Stomach (tissue), 8 donors: ENCODE measurements at regions not wholly inside any gene's neighbourhood (a gene's known extent, or its start where the extent isn't known, plus 50 kb on each side); places are given as distances from the start of the nearest gene placed in this dataset.

Experiments used
- DNase-seq, 2 donors: peaks; one replicate each; pipeline versions ENCODE4 v3.0.0 to v3.0.0-alpha.2; 2013 to 2019
- H3K27ac ChIP-seq, 5 donors: fragments of 200-600 bp in 4 of 5; sonication (generic) in 4 of 5; one replicate each; pipeline ENCODE4 v1.5.1; 2013 to 2019; ENCODE audit warnings: mild to moderate bottlenecking in 1 of 5, moderate library complexity in 1 of 5
- H3K27me3 ChIP-seq, 3 donors: fragments of 200-600 bp; sonication (generic); one replicate each; pipeline ENCODE4 v1.5.1; 2017 to 2019; ENCODE audit warnings: mixed run types in 1 of 3
- H3K36me3 ChIP-seq, 4 donors: fragments of 200-600 bp; sonication (generic); 1 replicate in 3 of 4; 2 replicates in 1 of 4; pipeline ENCODE4 v1.5.1; 2016 to 2019
- H3K4me1 ChIP-seq, 4 donors: fragments of 200-600 bp; sonication (generic); one replicate each; pipeline ENCODE4 v1.5.1; 2016 to 2019
- H3K4me3 ChIP-seq, 4 donors: fragments of 200-600 bp; sonication (generic) in 3 of 4; one replicate each; pipeline ENCODE4 v1.5.1; 2016 to 2019; ENCODE audit warnings: mild to moderate bottlenecking in 1 of 4
- H3K9me3 ChIP-seq, 4 donors: fragments of 200-600 bp; sonication (generic); one replicate each; pipeline ENCODE4 v1.5.1; 2016 to 2019
- EP300 ChIP-seq: sonication (generic); formaldehyde crosslinking; IDR thresholded peaks from one replicate; pipeline ENCODE4 v1.6.1; 2017; ENCODE audit warnings: antibody characterized with exemption
- POLR2A ChIP-seq, 4 donors: fragments of 450-650 bp; IDR thresholded peaks; one replicate each; pipeline ENCODE4 v1.6.1; 2016; ENCODE audit warnings: antibody characterized with exemption in 4 of 4, control low read depth in 2 of 4, mild to moderate bottlenecking in 1 of 4, moderate library complexity in 1 of 4
- POLR2AphosphoS5 ChIP-seq, 3 donors: sonication (generic); formaldehyde crosslinking; IDR thresholded peaks; one replicate each; pipeline ENCODE4 v1.6.1; 2016; ENCODE audit warnings: antibody characterized with exemption in 3 of 3
- WGBS, 5 donors: extraction: QIAGEN DNeasy Blood & Tissue Kit in 3 of 5; methylation state at CpG; one replicate each; pipeline versions ENCODE4 v1.1.5 to v1.1.7; 2013 to 2018; 5-methylcytosine and 5-hydroxymethylcytosine counted together
- intact Hi-C: fragments of 100-400 bp; cut with DNase I; formaldehyde crosslinking; loops from one replicate; pipeline ENCODE4 v1.15.1; 2023; ENCODE audit warnings: low total_unique reads
- TF ChIP-seq, protein P1 (sequence below), 7 experiments: fragments of 450-650 bp in 4 of 7; fragments of 200-600 bp in 3 of 7; sonication (generic) in 3 of 7; IDR thresholded peaks; one replicate each; pipeline ENCODE4 v1.5.1; 2016 to 2019; ENCODE audit warnings: antibody characterized with exemption in 7 of 7, control low read depth in 2 of 7, mild to moderate bottlenecking in 1 of 7
- donor health status: healthy with polysubstance abuse.
- donor health status: Bipolar disorder and iron deficiency.
- donor health status: healthy.

DNA sequence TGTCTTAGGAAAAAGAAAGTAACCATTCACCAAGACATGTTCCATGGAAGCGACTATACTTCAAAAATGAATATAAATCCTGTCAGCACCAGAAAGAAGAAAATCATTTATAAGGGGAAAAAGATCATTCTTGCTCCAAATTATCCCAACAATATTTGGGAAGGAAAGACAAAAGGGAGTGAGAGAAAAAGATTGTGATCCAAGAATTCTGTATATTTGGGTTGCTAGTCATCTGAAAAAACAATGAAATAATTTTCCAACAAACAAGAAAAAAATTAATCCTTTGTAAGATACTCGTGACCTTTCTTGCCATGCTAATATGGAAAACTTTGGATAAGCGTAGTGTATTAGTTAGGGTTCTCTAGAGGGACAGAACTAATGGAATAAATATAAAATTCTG is 163.2 kb upstream of the ZNF32 start:
- intact Hi-C loops = no loop called here
- no peak overlapping the region for H3K27ac ChIP-seq
- 65 to 94% (median 90%) methylated on average over 3 of the region's 3 CpGs for WGBS, 5 donors

DNA sequence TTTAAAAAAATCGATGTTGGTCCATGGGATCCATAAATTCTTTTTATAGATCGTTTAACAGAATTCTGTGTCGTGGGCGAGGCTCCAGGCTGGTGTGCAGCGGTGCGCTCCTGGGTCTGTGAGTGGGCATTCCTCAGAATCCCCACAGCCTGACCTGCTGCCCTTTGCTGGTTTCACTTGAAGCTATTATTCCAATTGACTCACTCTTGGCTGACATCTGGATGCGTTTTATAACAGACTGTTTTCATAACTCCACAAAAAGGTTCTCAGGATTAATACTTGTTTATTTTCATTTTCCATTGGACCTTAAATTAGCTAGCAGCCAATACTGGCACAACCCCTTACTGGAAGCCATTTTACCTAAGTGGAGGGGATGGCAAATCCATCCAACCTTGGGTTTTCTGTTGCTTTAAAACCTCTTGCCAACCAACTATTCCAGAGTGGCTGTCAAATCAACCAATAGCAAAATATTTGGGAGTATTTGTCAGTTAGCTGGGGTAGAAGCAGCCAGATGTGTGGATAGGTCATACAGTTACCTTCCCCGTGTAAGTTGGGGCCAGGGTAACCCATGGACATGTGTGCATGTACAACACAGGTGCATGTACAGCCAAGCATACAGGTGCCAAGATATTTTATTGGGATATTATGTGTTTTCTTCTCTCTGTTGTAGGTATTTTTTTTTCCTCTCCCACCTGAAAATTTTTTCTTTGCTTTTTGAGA is 160.7 kb upstream of the ZNF32 start:
- Histone ChIP-seq H3K27ac (no peak overlapping the region), H3K4me1 (peaks cover 0 to 11% (median 5%) of the 10 kb centered on the region in 4 donors), H3K27me3 (no peaks in the 10 kb centered on the region), H3K9me3 (no peaks in the 10 kb centered on the region), H3K4me3 (no peak overlapping the region), H3K36me3 (no peaks in the 10 kb centered on the region)
- DNase-seq = no peak
- intact Hi-C loops = no loop called here
- WGBS, 5 donors = 67 to 87% (median 76%) methylated on average over 8 of the region's 8 CpGs
- TF ChIP-seq POLR2AphosphoS5 (IDR thresholded peaks at IDR 0.05) = no peak
- no peak for TF ChIP-seq POLR2A (IDR thresholded peaks at IDR 0.05)
- TF ChIP-seq EP300 = no peak
- TF ChIP-seq, protein P1, sequence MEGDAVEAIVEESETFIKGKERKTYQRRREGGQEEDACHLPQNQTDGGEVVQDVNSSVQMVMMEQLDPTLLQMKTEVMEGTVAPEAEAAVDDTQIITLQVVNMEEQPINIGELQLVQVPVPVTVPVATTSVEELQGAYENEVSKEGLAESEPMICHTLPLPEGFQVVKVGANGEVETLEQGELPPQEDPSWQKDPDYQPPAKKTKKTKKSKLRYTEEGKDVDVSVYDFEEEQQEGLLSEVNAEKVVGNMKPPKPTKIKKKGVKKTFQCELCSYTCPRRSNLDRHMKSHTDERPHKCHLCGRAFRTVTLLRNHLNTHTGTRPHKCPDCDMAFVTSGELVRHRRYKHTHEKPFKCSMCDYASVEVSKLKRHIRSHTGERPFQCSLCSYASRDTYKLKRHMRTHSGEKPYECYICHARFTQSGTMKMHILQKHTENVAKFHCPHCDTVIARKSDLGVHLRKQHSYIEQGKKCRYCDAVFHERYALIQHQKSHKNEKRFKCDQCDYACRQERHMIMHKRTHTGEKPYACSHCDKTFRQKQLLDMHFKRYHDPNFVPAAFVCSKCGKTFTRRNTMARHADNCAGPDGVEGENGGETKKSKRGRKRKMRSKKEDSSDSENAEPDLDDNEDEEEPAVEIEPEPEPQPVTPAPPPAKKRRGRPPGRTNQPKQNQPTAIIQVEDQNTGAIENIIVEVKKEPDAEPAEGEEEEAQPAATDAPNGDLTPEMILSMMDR (IDR thresholded peaks at IDR 0.05) = no peak

More for the DNA sequence above, 163.2 kb upstream of the ZNF32 start:
- H3K27me3 ChIP-seq = no peaks in the 10 kb centered on the region
- DNase-seq = no peak
- no peaks in the 10 kb centered on the region for H3K9me3 ChIP-seq
- no peak overlapping the region for H3K4me3 ChIP-seq
- H3K4me1 ChIP-seq = peaks cover 0 to 26% (median 7%) of the 10 kb centered on the region in 4 donors
- no peaks in the 10 kb centered on the region for H3K36me3 ChIP-seq
- TF ChIP-seq POLR2A (IDR thresholded peaks at IDR 0.05) = no peak
- TF ChIP-seq, protein P1 (IDR thresholded peaks at IDR 0.05) = no peak
- no peak for TF ChIP-seq POLR2AphosphoS5 (IDR thresholded peaks at IDR 0.05)
- TF ChIP-seq EP300 = no peak

- Histone ChIP-seq H3K9me3 (no peaks in the 10 kb centered on the region), H3K27ac (no peak overlapping the region), H3K4me3 (no peak overlapping the region), H3K4me1 (peaks cover 0 to 11% (median 5%) of the 10 kb centered on the region in 4 donors), H3K36me3 (no peaks in the 10 kb centered on the region), H3K27me3 (no peaks in the 10 kb centered on the region)
- 83 to 92% (median 87%) methylated on average over 3 of the region's 3 CpGs for WGBS, 5 donors
- TF ChIP-seq, protein P1 (IDR thresholded peaks at IDR 0.05) = no peak
- TF ChIP-seq POLR2AphosphoS5 (IDR thresholded peaks at IDR 0.05) (no peak), EP300 (no peak), POLR2A (IDR thresholded peaks at IDR 0.05) (no peak)
- DNase-seq = no peak
- intact Hi-C loops = no loop called here
Observed at GRCh38 chr10:43808136-43808535, 159.5 kb upstream of the ZNF32 start.

GRCh38 chr10:43806831-43807640 is 158.4 kb upstream of the ZNF32 start:
- 49 to 78% (median 54%) methylated on average over 13 of the region's 13 CpGs for WGBS, 5 donors

More at GRCh38 chr10:43806831-43807640, 158.4 kb upstream of the ZNF32 start:
- Histone ChIP-seq H3K4me1 (peaks cover 0 to 11% (median 5%) of the 10 kb centered on the region in 4 donors), H3K27ac (no peak overlapping the region), H3K9me3 (no peaks in the 10 kb centered on the region), H3K27me3 (no peaks in the 10 kb centered on the region), H3K36me3 (no peaks in the 10 kb centered on the region), H3K4me3 (no peak overlapping the region)
- TF ChIP-seq POLR2AphosphoS5 (IDR thresholded peaks at IDR 0.05) (no peak), POLR2A (IDR thresholded peaks at IDR 0.05) (no peak), EP300 (no peak)
- TF ChIP-seq, protein P1 (IDR thresholded peaks at IDR 0.05) = no peak
- DNase-seq = no peak
- intact Hi-C loops = no loop called here
